Transverse colon (tissue), 4 donors: ENCODE measurements at regions not wholly inside any gene's neighbourhood (a gene's known extent, or its start where the extent isn't known, plus 50 kb on each side); places are given as distances from the start of the nearest gene placed in this dataset.

Source experiments
- DNase-seq: peaks from one replicate; pipeline ENCODE4 v3.0.0-alpha.2; 2019
- H3K27ac ChIP-seq, 4 donors: fragments of 200-600 bp; sonication (generic); 2 replicates each; pipeline ENCODE4 v1.5.1; 2016 to 2018; ENCODE audit warnings: inconsistent platforms in 4 of 4
- H3K27me3 ChIP-seq: fragments of 200-600 bp; sonication (generic); 2 replicates; pipeline ENCODE4 v1.5.1; 2017; ENCODE audit warnings: inconsistent platforms
- H3K36me3 ChIP-seq, 4 donors: fragments of 200-600 bp; sonication (generic); 2 replicates each; pipeline ENCODE4 v1.5.1; 2017 to 2019; ENCODE audit warnings: inconsistent platforms in 4 of 4
- H3K4me1 ChIP-seq, 4 donors: fragments of 200-600 bp; sonication (generic); 2 replicates each; pipeline ENCODE4 v1.5.1; 2017 to 2020; ENCODE audit warnings: inconsistent platforms in 4 of 4
- H3K4me3 ChIP-seq, 4 donors: fragments of 200-600 bp; sonication (generic); 1 replicate in 1 of 4; 2 replicates in 3 of 4; pipeline versions ENCODE4 v1.5.1 to v1.6.1; 2017 to 2019; ENCODE audit warnings: inconsistent platforms in 4 of 4
- H3K9me3 ChIP-seq, 2 donors: fragments of 200-600 bp; sonication (generic); 2 replicates each; pipeline ENCODE4 v1.5.1; 2017 to 2019; ENCODE audit warnings: inconsistent platforms in 2 of 2
- EP300 ChIP-seq: sonication (generic); formaldehyde crosslinking; IDR thresholded peaks from one replicate; pipeline ENCODE4 v1.6.1; 2017; ENCODE audit warnings: antibody characterized with exemption, low read depth
- POLR2A ChIP-seq: fragments of 450-650 bp; IDR thresholded peaks from one replicate; pipeline ENCODE4 v1.6.1; 2016; ENCODE audit warnings: antibody characterized with exemption, mild to moderate bottlenecking, moderate library complexity
- POLR2AphosphoS5 ChIP-seq, 3 donors: sonication (generic); formaldehyde crosslinking; IDR thresholded peaks; one replicate each; pipeline ENCODE4 v1.6.1; 2016; ENCODE audit warnings: antibody characterized with exemption in 3 of 3
- WGBS, 2 donors: methylation state at CpG; one replicate each; pipeline ENCODE4 v1.1.5; 2018; ENCODE audit warnings: low coverage in 1 of 2; 5-methylcytosine and 5-hydroxymethylcytosine counted together
- in situ Hi-C, 4 donors: fragments of 200-750 bp; cut with MboI; loops; one replicate each; pipeline versions ENCODE4 v1.15.0 to v1.15.1; 2017; ENCODE audit warnings: low sequenced_read_pairs in 3 of 4, low pct_ligation_motif_present in 1 of 4, low pct_unique_long_range_greater_than_20kb in 1 of 4
- intact Hi-C: fragments of 100-400 bp; cut with DNase I; formaldehyde crosslinking; loops from one replicate; pipeline ENCODE4 v1.15.1; 2023; ENCODE audit warnings: low total_unique reads
- TF ChIP-seq, protein P1 (sequence below), 5 experiments: fragments of 200-600 bp in 3 of 5; fragments of 450-650 bp in 2 of 5; sonication (generic) in 3 of 5; IDR thresholded peaks; 1 replicate in 2 of 5; 2 replicates in 3 of 5; pipeline ENCODE4 v1.5.1; 2016 to 2017; ENCODE audit warnings: antibody characterized with exemption in 5 of 5, inconsistent platforms in 3 of 5, mild to moderate bottlenecking in 2 of 5, moderate library complexity in 1 of 5

DNA sequence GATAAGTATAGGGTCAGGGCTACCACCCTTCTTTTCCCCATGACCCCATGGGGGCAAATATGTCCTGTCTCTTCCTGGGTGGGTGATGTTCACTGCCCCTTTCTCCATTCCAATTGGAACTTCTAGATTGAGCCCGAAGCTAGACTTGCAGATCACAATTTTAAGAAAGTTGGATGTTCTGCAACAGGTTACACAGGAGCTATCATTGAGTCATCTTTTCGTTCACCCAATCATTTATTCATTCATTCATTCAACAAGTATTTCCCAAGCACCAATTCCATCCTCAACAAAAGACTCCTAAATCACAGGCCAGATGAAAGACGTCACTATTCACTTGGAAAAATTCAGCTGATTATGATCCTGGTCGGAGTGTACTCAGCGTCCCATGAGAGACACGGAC is 71.0 kb upstream of the FOXP4 start:
- TF ChIP-seq EP300 (no peak), POLR2AphosphoS5 (IDR thresholded peaks at IDR 0.05) (no peak), POLR2A (no peak)
- TF ChIP-seq, protein P1, sequence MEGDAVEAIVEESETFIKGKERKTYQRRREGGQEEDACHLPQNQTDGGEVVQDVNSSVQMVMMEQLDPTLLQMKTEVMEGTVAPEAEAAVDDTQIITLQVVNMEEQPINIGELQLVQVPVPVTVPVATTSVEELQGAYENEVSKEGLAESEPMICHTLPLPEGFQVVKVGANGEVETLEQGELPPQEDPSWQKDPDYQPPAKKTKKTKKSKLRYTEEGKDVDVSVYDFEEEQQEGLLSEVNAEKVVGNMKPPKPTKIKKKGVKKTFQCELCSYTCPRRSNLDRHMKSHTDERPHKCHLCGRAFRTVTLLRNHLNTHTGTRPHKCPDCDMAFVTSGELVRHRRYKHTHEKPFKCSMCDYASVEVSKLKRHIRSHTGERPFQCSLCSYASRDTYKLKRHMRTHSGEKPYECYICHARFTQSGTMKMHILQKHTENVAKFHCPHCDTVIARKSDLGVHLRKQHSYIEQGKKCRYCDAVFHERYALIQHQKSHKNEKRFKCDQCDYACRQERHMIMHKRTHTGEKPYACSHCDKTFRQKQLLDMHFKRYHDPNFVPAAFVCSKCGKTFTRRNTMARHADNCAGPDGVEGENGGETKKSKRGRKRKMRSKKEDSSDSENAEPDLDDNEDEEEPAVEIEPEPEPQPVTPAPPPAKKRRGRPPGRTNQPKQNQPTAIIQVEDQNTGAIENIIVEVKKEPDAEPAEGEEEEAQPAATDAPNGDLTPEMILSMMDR (IDR thresholded peaks at IDR 0.05): no peak
- H3K27ac ChIP-seq: no peak overlapping the region
- intact Hi-C loops (no loop called here), in situ Hi-C loops (no loop called here)
- peaks cover 25% of the 10 kb centered on the region for H3K27me3 ChIP-seq
- H3K4me1 ChIP-seq: peaks cover 0 to 6% (median 4%) of the 10 kb centered on the region in 4 donors
- no peaks in the 10 kb centered on the region for H3K9me3 ChIP-seq
- H3K4me3 ChIP-seq: no peak overlapping the region
- WGBS, 2 donors: 78 to 86% methylated on average over 5 to 6 of the region's 6 CpGs
- DNase-seq: no peak
- H3K36me3 ChIP-seq: no peaks in the 10 kb centered on the region

DNA sequence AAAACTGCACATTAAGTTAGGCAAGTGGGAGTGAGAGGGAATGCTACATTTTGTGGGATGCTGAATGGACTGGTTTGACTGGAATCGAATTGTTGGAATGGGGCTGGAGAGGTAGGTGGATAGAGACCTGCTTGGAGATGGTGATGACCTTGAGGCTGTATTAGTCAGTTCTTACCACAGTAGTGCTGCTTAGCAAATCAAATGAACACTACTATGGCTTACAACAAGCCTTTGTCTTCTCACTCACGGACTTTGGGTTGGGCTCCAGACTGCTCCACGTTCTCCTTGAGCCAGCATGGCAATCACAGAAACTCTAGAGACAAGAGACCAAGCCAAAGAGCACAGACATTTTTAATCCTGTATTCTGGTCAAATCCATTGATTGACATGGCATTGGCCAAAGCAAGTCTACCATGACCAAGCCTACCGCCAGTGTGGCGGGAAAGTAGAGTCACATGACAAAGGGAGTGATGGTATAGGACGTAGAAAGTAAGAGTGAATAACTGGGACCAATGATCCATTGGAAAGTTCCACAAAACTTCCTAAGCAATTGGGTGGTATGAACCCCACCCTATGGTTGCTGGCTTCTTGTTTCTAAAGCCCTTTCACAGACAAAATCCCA is 70.3 kb upstream of the FOXP4 start:
- WGBS, 2 donors: 77 to 92% methylated on average over 1 to 6 of the region's 6 CpGs
- Histone ChIP-seq H3K27ac (no peak overlapping the region), H3K27me3 (peaks cover 18% of the 10 kb centered on the region), H3K9me3 (no peaks in the 10 kb centered on the region), H3K36me3 (no peaks in the 10 kb centered on the region), H3K4me1 (no peaks in the 10 kb centered on the region), H3K4me3 (no peak overlapping the region)
- TF ChIP-seq EP300: no peak
- no peak for TF ChIP-seq POLR2AphosphoS5 (IDR thresholded peaks at IDR 0.05)
- no peak for TF ChIP-seq POLR2A
- TF ChIP-seq, protein P1 (IDR thresholded peaks at IDR 0.05): no peak
- intact Hi-C loops (no loop called here), in situ Hi-C loops (no loop called here)
- no peak for DNase-seq

DNA sequence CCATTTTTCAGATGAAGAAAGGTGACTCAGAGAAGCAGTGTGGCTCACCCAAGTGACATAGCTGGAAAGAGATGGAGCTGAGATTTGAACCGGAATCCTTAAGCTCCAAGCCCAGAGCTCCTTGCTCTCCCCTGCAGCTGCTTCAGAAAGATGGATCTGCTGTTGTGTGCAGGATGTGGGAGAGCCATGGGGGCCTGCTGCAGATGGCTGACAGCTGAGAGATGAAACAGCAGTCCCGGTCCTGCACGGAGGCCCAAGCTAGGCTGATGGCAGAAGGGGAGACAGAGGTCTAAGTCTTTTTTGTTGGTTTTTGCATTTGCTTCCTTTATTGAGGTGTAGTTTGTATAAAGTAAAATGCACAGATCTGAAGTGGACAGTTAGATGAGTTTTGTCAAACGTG is 69.8 kb upstream of the FOXP4 start:
- Histone ChIP-seq H3K4me3 (no peak overlapping the region), H3K36me3 (no peaks in the 10 kb centered on the region), H3K27ac (no peak overlapping the region), H3K27me3 (peaks cover 12% of the 10 kb centered on the region), H3K9me3 (no peaks in the 10 kb centered on the region), H3K4me1 (no peaks in the 10 kb centered on the region)
- TF ChIP-seq, protein P1 (IDR thresholded peaks at IDR 0.05): no peak
- TF ChIP-seq EP300: no peak
- TF ChIP-seq POLR2AphosphoS5 (IDR thresholded peaks at IDR 0.05): no peak
- no peak for TF ChIP-seq POLR2A
- in situ Hi-C loops (no loop called here), intact Hi-C loops (no loop called here)
- no peak for DNase-seq
- WGBS, 2 donors: 75 to 100% methylated on average over 1 to 4 of the region's 4 CpGs

DNA sequence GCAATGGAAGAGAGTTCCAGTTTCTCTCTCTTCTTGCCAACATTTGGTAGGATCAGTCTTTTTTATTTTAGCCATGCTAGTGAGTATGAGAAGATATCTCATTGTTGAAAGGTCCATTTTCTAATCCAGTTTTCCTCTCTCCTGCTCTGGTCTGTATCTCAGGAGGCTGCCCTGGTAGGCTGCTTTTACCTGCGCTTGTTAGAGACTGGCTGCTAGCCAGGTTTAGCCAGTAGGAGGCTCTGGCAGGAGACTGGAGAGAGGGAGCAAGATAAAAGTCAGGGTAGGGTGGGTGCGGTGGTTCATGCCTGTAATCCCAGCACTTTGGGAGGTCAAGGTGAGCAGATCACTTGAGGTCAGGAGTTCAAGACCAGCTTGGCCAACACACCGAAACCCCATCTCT is 68.6 kb upstream of the FOXP4 start:
- H3K27me3 ChIP-seq: peaks cover 4% of the 10 kb centered on the region
- no peak overlapping the region for H3K27ac ChIP-seq
- no peak overlapping the region for H3K4me3 ChIP-seq
- TF ChIP-seq POLR2AphosphoS5 (IDR thresholded peaks at IDR 0.05) (no peak), EP300 (no peak), POLR2A (no peak)
- TF ChIP-seq, protein P1 (IDR thresholded peaks at IDR 0.05): no peak
- H3K9me3 ChIP-seq: no peaks in the 10 kb centered on the region
- in situ Hi-C loops: no loop called here
- no peaks in the 10 kb centered on the region for H3K36me3 ChIP-seq
- no peaks in the 10 kb centered on the region for H3K4me1 ChIP-seq
- no peak for DNase-seq
- WGBS, 2 donors: 86% methylated on average over 3 of the region's 3 CpGs; no CpG with 5 or more reads in 1 of the 2 donors
- intact Hi-C loops: no loop called here
